HCT116 (cell line): ENCODE measurements at regions not wholly inside any gene's neighbourhood (a gene's known extent, or its start where the extent isn't known, plus 50 kb on each side); places are given as distances from the start of the nearest gene placed in this dataset.

Source experiments
- ATAC-seq: fragments of 200-7000 bp; cut with Tn5 transposase; 2 replicates; pipeline ENCODE4 v1.9.1; 2020; ENCODE audit warnings: mild to moderate bottlenecking, moderate library complexity
- BruUV-seq: library from RNA; stranded (reverse); fragments of 400-500 nt; replicated peaks from 2 replicates; lab custom pipeline; 2021; lab: Mats Ljungman, UMichigan
- CTCF ChIA-PET: fragments of 300-600 bp; sonication (Branson Sonifier 250); formaldehyde crosslinking; loops from one replicate; lab custom pipeline; 2021; ENCODE audit warnings: antibody characterized with exemption; lab: Charles Lee
- POLR2A ChIA-PET: fragments of 300-600, 350-600 bp; sonication (Branson Sonifier 250); formaldehyde crosslinking; loops from one replicate; lab custom pipeline; 2021; ENCODE audit warnings: antibody characterized with exemption; lab: Charles Lee
- RAD21 ChIA-PET, 2 experiments: fragments of 300-600 bp; sonication (Branson Sonifier 250); formaldehyde crosslinking; loops; one replicate each; lab custom pipeline; 2023; ENCODE audit warnings: low total read pairs in 2 of 2; ENCODE audit not compliant: uncharacterized antibody in 2 of 2, unreplicated experiment in 2 of 2, low non-redundant PET in 1 of 2; lab: Charles Lee
- DNase-seq: peaks from one replicate; pipeline ENCODE4 v3.0.0-alpha.2; 2010; ENCODE audit warnings: low read depth, low spot score
- H2AFZ ChIP-seq: fragments of 200-600 bp; shearing (Covaris generic), sonication (generic); 2 replicates; pipeline ENCODE4 v1.6.1; 2017; ENCODE audit warnings: low read depth, mixed run types, mixed read lengths, antibody characterized with exemption, low read length; ENCODE audit not compliant: poor library complexity, severe bottlenecking
- H3K27ac ChIP-seq: 2 replicates; pipeline ENCODE4 v1.5.1; 2012; ENCODE audit warnings: low read depth, low read length
- H3K27me3 ChIP-seq: fragments of 200-600 bp; sonication (generic); 2 replicates; pipeline ENCODE4 v1.6.1; 2016; ENCODE audit warnings: mixed run types, low read length, mixed read lengths; ENCODE audit not compliant: insufficient read depth
- H3K36me3 ChIP-seq, 2 experiments: fragments of 200-500 bp in 1 of 2; fragments of 200-600 bp in 1 of 2; sonication (Bioruptor generic) in 1 of 2; sonication (generic) in 1 of 2; 2 replicates each; pipeline versions ENCODE4 v1.5.1 to v1.6.1; 2014 to 2016; ENCODE audit warnings: low read length in 2 of 2, inconsistent platforms in 1 of 2, mixed read lengths in 1 of 2, mixed run types in 1 of 2; ENCODE audit not compliant: insufficient read depth in 2 of 2, control insufficient read depth in 1 of 2
- H3K4me1 ChIP-seq, 2 experiments: fragments of 200-600 bp in 1 of 2; sonication (generic) in 1 of 2; 2 replicates each; pipeline versions ENCODE4 v1.5.1 to v1.6.1; 2012 to 2017; ENCODE audit warnings: low read length in 2 of 2, inconsistent platforms in 1 of 2, mild to moderate bottlenecking in 1 of 2, mixed read lengths in 1 of 2, mixed run types in 1 of 2, moderate library complexity in 1 of 2; ENCODE audit not compliant: insufficient read depth in 2 of 2, control insufficient read depth in 1 of 2
- H3K4me2 ChIP-seq: fragments of 200-600 bp; sonication (generic); 2 replicates; pipeline ENCODE4 v1.6.1; 2017; ENCODE audit warnings: mixed run types, low read length, mixed read lengths
- H3K4me3 ChIP-seq, 2 experiments: fragments of 200-600 bp in 1 of 2; sonication (generic) in 1 of 2; replicated peaks in 1 of 2; 2 replicates each; pipeline ENCODE4 v1.5.1; 2011 to 2016; ENCODE audit warnings: low read length in 2 of 2, control low read depth in 1 of 2, low read depth in 1 of 2, mild to moderate bottlenecking in 1 of 2, mixed read lengths in 1 of 2, mixed run types in 1 of 2
- H3K79me2 ChIP-seq: fragments of 200-600 bp; sonication (generic); 2 replicates; pipeline ENCODE4 v1.6.1; 2017; ENCODE audit warnings: mild to moderate bottlenecking, mixed run types, low read length, moderate library complexity, mixed read lengths; ENCODE audit not compliant: insufficient read depth
- H3K9ac ChIP-seq: fragments of 200-600 bp; sonication (generic); 2 replicates; pipeline ENCODE4 v1.6.1; 2016; ENCODE audit warnings: low read length, mixed read lengths
- H3K9me2 ChIP-seq: fragments of 200-600 bp; sonication (generic), shearing (Covaris generic); 2 replicates; pipeline ENCODE4 v1.6.1; 2017; ENCODE audit warnings: mixed run types, mild to moderate bottlenecking, moderate library complexity; ENCODE audit not compliant: insufficient read depth
- H3K9me3 ChIP-seq, 2 experiments: fragments of 200-500 bp in 1 of 2; fragments of 200-600 bp in 1 of 2; sonication (Bioruptor generic) in 1 of 2; sonication (generic) in 1 of 2; 2 replicates each; pipeline ENCODE4 v1.6.1; 2014 to 2017; ENCODE audit warnings: low read length in 2 of 2, mixed read lengths in 2 of 2, inconsistent platforms in 1 of 2, low read depth in 1 of 2, mild to moderate bottlenecking in 1 of 2, mixed run types in 1 of 2, moderate library complexity in 1 of 2; ENCODE audit not compliant: control insufficient read depth in 1 of 2, insufficient read depth in 1 of 2
- H4K20me1 ChIP-seq: fragments of 200-600 bp; sonication (generic), shearing (Covaris generic); 2 replicates; pipeline ENCODE4 v1.6.1; 2017; ENCODE audit warnings: mixed run types, mild to moderate bottlenecking, moderate library complexity; ENCODE audit not compliant: insufficient read depth
- CEBPB ChIP-seq: IDR thresholded peaks from 2 replicates; pipeline ENCODE4 v1.6.1; 2012; ENCODE audit warnings: low read depth
- ELF1 ChIP-seq: IDR thresholded peaks from 2 replicates; pipeline ENCODE4 v1.6.1; 2012; ENCODE audit warnings: low read depth, borderline replicate concordance
- EZH2 ChIP-seq: fragments of 200-600 bp; sonication (generic); IDR thresholded peaks from 2 replicates; pipeline ENCODE4 v1.6.1; 2017; ENCODE audit warnings: antibody characterized with exemption, mixed run types
- EZH2phosphoT487 ChIP-seq: fragments of 200-600 bp; IDR thresholded peaks from 2 replicates; pipeline ENCODE4 v1.6.1; 2018; ENCODE audit warnings: antibody characterized with exemption, borderline replicate concordance
- FOSL1 ChIP-seq: IDR thresholded peaks from 2 replicates; pipeline ENCODE4 v1.6.1; 2012; ENCODE audit warnings: low read depth
- POLR2A ChIP-seq: IDR thresholded peaks from 2 replicates; pipeline ENCODE4 v1.7.0; 2011; ENCODE audit warnings: borderline replicate concordance; ENCODE audit not compliant: insufficient read depth, insufficient read length; ENCODE audit errors: extremely low read depth
- POLR2AphosphoS5 ChIP-seq: IDR thresholded peaks from 2 replicates; pipeline ENCODE4 v1.6.1; 2011; ENCODE audit warnings: mild to moderate bottlenecking, low read depth, low read length, moderate library complexity
- SIN3A ChIP-seq: IDR thresholded peaks from 2 replicates; pipeline ENCODE4 v1.6.1; 2012; ENCODE audit warnings: low read depth
- SP1 ChIP-seq: IDR thresholded peaks from 2 replicates; pipeline ENCODE4 v1.6.1; 2012; ENCODE audit warnings: low read depth
- TCF7L2 ChIP-seq: IDR thresholded peaks from 2 replicates; pipeline ENCODE4 v1.7.0; 2011; ENCODE audit warnings: borderline replicate concordance, inconsistent platforms; ENCODE audit not compliant: insufficient read depth, insufficient read length; ENCODE audit errors: extremely low read depth
- ZNF274 ChIP-seq: fragments of 200-500 bp; sonication (Bioruptor generic); IDR thresholded peaks from 2 replicates; pipeline ENCODE4 v1.6.1; 2014; ENCODE audit warnings: mild to moderate bottlenecking, low read depth, low read length, inconsistent platforms
- intact Hi-C: fragments of 100-400 bp; cut with micrococcal nuclease; formaldehyde crosslinking; loops from 2 replicates; pipeline ENCODE4 v1.10.0; 2022
- TF ChIP-seq, protein P1 (sequence below): IDR thresholded peaks from 2 replicates; pipeline ENCODE4 v1.6.1; 2012
- TF ChIP-seq, protein P2 (sequence below): IDR thresholded peaks from 2 replicates; pipeline ENCODE4 v1.6.1; 2012
- TF ChIP-seq, protein P3 (sequence below), 3 experiments: fragments of 200-600 bp in 1 of 3; sonication (generic) in 1 of 3; IDR thresholded peaks in 2 of 3; conservative IDR thresholded peaks in 1 of 3; 2 replicates each; pipeline ENCODE4 v1.5.1; 2012 to 2017; ENCODE audit warnings: low read depth in 2 of 3, low read length in 2 of 3, antibody characterized with exemption in 1 of 3, borderline replicate concordance in 1 of 3, control low read depth in 1 of 3, mild to moderate bottlenecking in 1 of 3, mixed read lengths in 1 of 3, mixed run types in 1 of 3, moderate library complexity in 1 of 3; ENCODE audit not compliant: insufficient read depth in 1 of 3
- TF ChIP-seq, protein P4 (sequence below): IDR thresholded peaks from 2 replicates; pipeline ENCODE4 v1.6.1; 2012; ENCODE audit warnings: low read depth

DNA sequence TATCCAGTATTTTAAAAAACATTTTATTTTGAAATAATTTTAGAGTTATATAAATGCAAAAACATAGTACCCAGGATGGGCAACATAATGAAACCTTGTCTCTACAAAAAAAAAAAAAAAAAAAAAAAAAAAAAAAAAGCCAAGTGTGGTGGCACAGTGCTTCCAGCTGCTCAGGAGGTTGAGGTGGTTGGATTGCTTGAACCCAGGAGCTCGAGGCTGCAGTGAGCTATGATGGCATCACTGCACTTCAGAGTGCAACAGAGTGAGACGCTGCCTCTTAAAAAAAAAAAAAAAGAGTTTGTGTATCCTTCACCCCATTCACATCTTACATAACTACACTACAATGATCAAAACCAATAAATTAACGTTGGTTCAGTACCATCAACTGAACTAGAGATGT is 115.6 kb upstream of the KIF26B start:
- H3K4me1 ChIP-seq = no peaks in the 10 kb centered on the region
- H3K79me2 ChIP-seq = no peaks in the 10 kb centered on the region
- ChIA-PET CTCF (no interaction called here), RAD21 (no interaction called here), POLR2A (no interaction called here)
- no peak overlapping the region for H3K4me3 ChIP-seq
- no peaks in the 10 kb centered on the region for H3K27me3 ChIP-seq
- no peaks in the 10 kb centered on the region for H4K20me1 ChIP-seq
- BruUV-seq = no TSS peak
- H3K36me3 ChIP-seq = no peaks in the 10 kb centered on the region
- ATAC-seq (no peak), DNase-seq (no peak)
- no peak overlapping the region for H3K27ac ChIP-seq
- H2AFZ ChIP-seq = no peak overlapping the region
- no peaks in the 10 kb centered on the region for H3K9me3 ChIP-seq
- H3K9ac ChIP-seq = no peak overlapping the region
- intact Hi-C loops = no loop called here
- no peak overlapping the region for H3K4me2 ChIP-seq
- H3K9me2 ChIP-seq = no peaks in the 10 kb centered on the region
- no peak for TF ChIP-seq SP1
- TF ChIP-seq, protein P1, sequence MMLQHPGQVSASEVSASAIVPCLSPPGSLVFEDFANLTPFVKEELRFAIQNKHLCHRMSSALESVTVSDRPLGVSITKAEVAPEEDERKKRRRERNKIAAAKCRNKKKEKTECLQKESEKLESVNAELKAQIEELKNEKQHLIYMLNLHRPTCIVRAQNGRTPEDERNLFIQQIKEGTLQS = no peak
- no peak for TF ChIP-seq ZNF274
- no peak for TF ChIP-seq ELF1
- TF ChIP-seq EZH2 = no peak

- no TSS peak for BruUV-seq
- H3K4me3 ChIP-seq = no peak overlapping the region
- H3K4me2 ChIP-seq = no peak overlapping the region
- intact Hi-C loops = no loop called here
- H3K9me2 ChIP-seq = no peaks in the 10 kb centered on the region
- H3K27ac ChIP-seq = no peak overlapping the region
- no peak overlapping the region for H2AFZ ChIP-seq
- no peak overlapping the region for H3K9ac ChIP-seq
- no peak for ATAC-seq
- DNase-seq = no peak
- H3K36me3 ChIP-seq = no peaks in the 10 kb centered on the region
- H4K20me1 ChIP-seq = no peaks in the 10 kb centered on the region
- POLR2A ChIA-PET = no interaction called here
- RAD21 ChIA-PET = no interaction called here
- CTCF ChIA-PET = no interaction called here
- H3K79me2 ChIP-seq = no peaks in the 10 kb centered on the region
- no peaks in the 10 kb centered on the region for H3K9me3 ChIP-seq
- TF ChIP-seq, protein P2, sequence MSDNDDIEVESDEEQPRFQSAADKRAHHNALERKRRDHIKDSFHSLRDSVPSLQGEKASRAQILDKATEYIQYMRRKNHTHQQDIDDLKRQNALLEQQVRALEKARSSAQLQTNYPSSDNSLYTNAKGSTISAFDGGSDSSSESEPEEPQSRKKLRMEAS = no peak
- TF ChIP-seq FOSL1 = no peak
- no peak for TF ChIP-seq CEBPB
- no peak for TF ChIP-seq ELF1
- no peak for TF ChIP-seq TCF7L2
- TF ChIP-seq, protein P3, sequence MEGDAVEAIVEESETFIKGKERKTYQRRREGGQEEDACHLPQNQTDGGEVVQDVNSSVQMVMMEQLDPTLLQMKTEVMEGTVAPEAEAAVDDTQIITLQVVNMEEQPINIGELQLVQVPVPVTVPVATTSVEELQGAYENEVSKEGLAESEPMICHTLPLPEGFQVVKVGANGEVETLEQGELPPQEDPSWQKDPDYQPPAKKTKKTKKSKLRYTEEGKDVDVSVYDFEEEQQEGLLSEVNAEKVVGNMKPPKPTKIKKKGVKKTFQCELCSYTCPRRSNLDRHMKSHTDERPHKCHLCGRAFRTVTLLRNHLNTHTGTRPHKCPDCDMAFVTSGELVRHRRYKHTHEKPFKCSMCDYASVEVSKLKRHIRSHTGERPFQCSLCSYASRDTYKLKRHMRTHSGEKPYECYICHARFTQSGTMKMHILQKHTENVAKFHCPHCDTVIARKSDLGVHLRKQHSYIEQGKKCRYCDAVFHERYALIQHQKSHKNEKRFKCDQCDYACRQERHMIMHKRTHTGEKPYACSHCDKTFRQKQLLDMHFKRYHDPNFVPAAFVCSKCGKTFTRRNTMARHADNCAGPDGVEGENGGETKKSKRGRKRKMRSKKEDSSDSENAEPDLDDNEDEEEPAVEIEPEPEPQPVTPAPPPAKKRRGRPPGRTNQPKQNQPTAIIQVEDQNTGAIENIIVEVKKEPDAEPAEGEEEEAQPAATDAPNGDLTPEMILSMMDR (IDR thresholded peaks at IDR 0.05 in 2 of 3, conservative IDR thresholded peaks at IDR 0.05 in 1 of 3; ENCODE audit: borderline replicate concordance in 1 of 3, insufficient read depth in 1 of 3, low read depth in 2 of 3, low read length in 2 of 3) = no peak
- TF ChIP-seq, protein P4, sequence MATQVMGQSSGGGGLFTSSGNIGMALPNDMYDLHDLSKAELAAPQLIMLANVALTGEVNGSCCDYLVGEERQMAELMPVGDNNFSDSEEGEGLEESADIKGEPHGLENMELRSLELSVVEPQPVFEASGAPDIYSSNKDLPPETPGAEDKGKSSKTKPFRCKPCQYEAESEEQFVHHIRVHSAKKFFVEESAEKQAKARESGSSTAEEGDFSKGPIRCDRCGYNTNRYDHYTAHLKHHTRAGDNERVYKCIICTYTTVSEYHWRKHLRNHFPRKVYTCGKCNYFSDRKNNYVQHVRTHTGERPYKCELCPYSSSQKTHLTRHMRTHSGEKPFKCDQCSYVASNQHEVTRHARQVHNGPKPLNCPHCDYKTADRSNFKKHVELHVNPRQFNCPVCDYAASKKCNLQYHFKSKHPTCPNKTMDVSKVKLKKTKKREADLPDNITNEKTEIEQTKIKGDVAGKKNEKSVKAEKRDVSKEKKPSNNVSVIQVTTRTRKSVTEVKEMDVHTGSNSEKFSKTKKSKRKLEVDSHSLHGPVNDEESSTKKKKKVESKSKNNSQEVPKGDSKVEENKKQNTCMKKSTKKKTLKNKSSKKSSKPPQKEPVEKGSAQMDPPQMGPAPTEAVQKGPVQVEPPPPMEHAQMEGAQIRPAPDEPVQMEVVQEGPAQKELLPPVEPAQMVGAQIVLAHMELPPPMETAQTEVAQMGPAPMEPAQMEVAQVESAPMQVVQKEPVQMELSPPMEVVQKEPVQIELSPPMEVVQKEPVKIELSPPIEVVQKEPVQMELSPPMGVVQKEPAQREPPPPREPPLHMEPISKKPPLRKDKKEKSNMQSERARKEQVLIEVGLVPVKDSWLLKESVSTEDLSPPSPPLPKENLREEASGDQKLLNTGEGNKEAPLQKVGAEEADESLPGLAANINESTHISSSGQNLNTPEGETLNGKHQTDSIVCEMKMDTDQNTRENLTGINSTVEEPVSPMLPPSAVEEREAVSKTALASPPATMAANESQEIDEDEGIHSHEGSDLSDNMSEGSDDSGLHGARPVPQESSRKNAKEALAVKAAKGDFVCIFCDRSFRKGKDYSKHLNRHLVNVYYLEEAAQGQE = no peak
- no peak for TF ChIP-seq POLR2A
- TF ChIP-seq EZH2phosphoT487 = no peak
- TF ChIP-seq POLR2AphosphoS5 = no peak
- TF ChIP-seq SIN3A = no peak
- no peaks in the 10 kb centered on the region for H3K4me1 ChIP-seq
- H3K27me3 ChIP-seq = no peaks in the 10 kb centered on the region
These were observed 118.7 kb upstream of the KIF26B start for GRCh38 chr1:245036102-245036501.
